Stomach (tissue), 8 donors: ENCODE measurements at regions not wholly inside any gene's neighbourhood (a gene's known extent, or its start where the extent isn't known, plus 50 kb on each side); places are given as distances from the start of the nearest gene placed in this dataset.

Experiments used
- DNase-seq, 2 donors: peaks; one replicate each; pipeline versions ENCODE4 v3.0.0 to v3.0.0-alpha.2; 2013 to 2019
- H3K27ac ChIP-seq, 5 donors: fragments of 200-600 bp in 4 of 5; sonication (generic) in 4 of 5; one replicate each; pipeline ENCODE4 v1.5.1; 2013 to 2019; ENCODE audit warnings: mild to moderate bottlenecking in 1 of 5, moderate library complexity in 1 of 5
- H3K27me3 ChIP-seq, 3 donors: fragments of 200-600 bp; sonication (generic); one replicate each; pipeline ENCODE4 v1.5.1; 2017 to 2019; ENCODE audit warnings: mixed run types in 1 of 3
- H3K36me3 ChIP-seq, 4 donors: fragments of 200-600 bp; sonication (generic); 1 replicate in 3 of 4; 2 replicates in 1 of 4; pipeline ENCODE4 v1.5.1; 2016 to 2019
- H3K4me1 ChIP-seq, 4 donors: fragments of 200-600 bp; sonication (generic); one replicate each; pipeline ENCODE4 v1.5.1; 2016 to 2019
- H3K4me3 ChIP-seq, 4 donors: fragments of 200-600 bp; sonication (generic) in 3 of 4; one replicate each; pipeline ENCODE4 v1.5.1; 2016 to 2019; ENCODE audit warnings: mild to moderate bottlenecking in 1 of 4
- H3K9me3 ChIP-seq, 4 donors: fragments of 200-600 bp; sonication (generic); one replicate each; pipeline ENCODE4 v1.5.1; 2016 to 2019
- CTCF ChIP-seq, 7 experiments: fragments of 450-650 bp in 4 of 7; fragments of 200-600 bp in 3 of 7; sonication (generic) in 3 of 7; IDR thresholded peaks; one replicate each; pipeline ENCODE4 v1.5.1; 2016 to 2019; ENCODE audit warnings: antibody characterized with exemption in 7 of 7, control low read depth in 2 of 7, mild to moderate bottlenecking in 1 of 7
- EP300 ChIP-seq: sonication (generic); formaldehyde crosslinking; IDR thresholded peaks from one replicate; pipeline ENCODE4 v1.6.1; 2017; ENCODE audit warnings: antibody characterized with exemption
- POLR2A ChIP-seq, 4 donors: fragments of 450-650 bp; IDR thresholded peaks; one replicate each; pipeline ENCODE4 v1.6.1; 2016; ENCODE audit warnings: antibody characterized with exemption in 4 of 4, control low read depth in 2 of 4, mild to moderate bottlenecking in 1 of 4, moderate library complexity in 1 of 4
- POLR2AphosphoS5 ChIP-seq, 3 donors: sonication (generic); formaldehyde crosslinking; IDR thresholded peaks; one replicate each; pipeline ENCODE4 v1.6.1; 2016; ENCODE audit warnings: antibody characterized with exemption in 3 of 3
- WGBS, 5 donors: extraction: QIAGEN DNeasy Blood & Tissue Kit in 3 of 5; methylation state at CpG; one replicate each; pipeline versions ENCODE4 v1.1.5 to v1.1.7; 2013 to 2018; 5-methylcytosine and 5-hydroxymethylcytosine counted together
- intact Hi-C: fragments of 100-400 bp; cut with DNase I; formaldehyde crosslinking; loops from one replicate; pipeline ENCODE4 v1.15.1; 2023; ENCODE audit warnings: low total_unique reads
- donor health status: healthy with polysubstance abuse.
- donor health status: Bipolar disorder and iron deficiency.
- donor health status: healthy.

- Histone ChIP-seq H3K4me1 (no peaks in the 10 kb centered on the region), H3K27me3 (no peaks in the 10 kb centered on the region), H3K36me3 (no peaks in the 10 kb centered on the region), H3K27ac (no peak overlapping the region), H3K9me3 (no peaks in the 10 kb centered on the region), H3K4me3 (no peak overlapping the region)
- 27 to 45% (median 34%) methylated on average over 2 of the region's 2 CpGs for WGBS, 5 donors
- no peak for DNase-seq
- TF ChIP-seq EP300, result no peak
- TF ChIP-seq CTCF (IDR thresholded peaks at IDR 0.05), result no peak
- no peak for TF ChIP-seq POLR2AphosphoS5 (IDR thresholded peaks at IDR 0.05)
- no peak for TF ChIP-seq POLR2A (IDR thresholded peaks at IDR 0.05)
- intact Hi-C loops, result no loop called here
Measured at GRCh38 chr11:32531528-32531927, 52.1 kb upstream of the EIF3M start.

- 88 to 91% (median 90%) methylated on average over 8 of the region's 8 CpGs for WGBS, 5 donors
- TF ChIP-seq EP300, result no peak
- no peak for TF ChIP-seq POLR2A (IDR thresholded peaks at IDR 0.05)
- H3K36me3 ChIP-seq, result no peaks in the 10 kb centered on the region
- no peaks in the 10 kb centered on the region for H3K27me3 ChIP-seq
- H3K9me3 ChIP-seq, result no peaks in the 10 kb centered on the region
- H3K27ac ChIP-seq, result no peak overlapping the region
- intact Hi-C loops, result no loop called here
- DNase-seq, result no peak
- H3K4me3 ChIP-seq, result no peak overlapping the region
- no peaks in the 10 kb centered on the region for H3K4me1 ChIP-seq
Measured at GRCh38 chr11:32529994-32530588, 53.5 kb upstream of the EIF3M start.

GRCh38 chr11:32527261-32528175 is 56.1 kb upstream of the EIF3M start:
- H3K27ac ChIP-seq, result no peak overlapping the region
- no peaks in the 10 kb centered on the region for H3K36me3 ChIP-seq
- no peak overlapping the region for H3K4me3 ChIP-seq
- intact Hi-C loops, result no loop called here
- no peaks in the 10 kb centered on the region for H3K4me1 ChIP-seq
- H3K9me3 ChIP-seq, result no peaks in the 10 kb centered on the region
- TF ChIP-seq CTCF (IDR thresholded peaks at IDR 0.05), result no peak
- TF ChIP-seq EP300, result no peak
- no peak for TF ChIP-seq POLR2AphosphoS5 (IDR thresholded peaks at IDR 0.05)
- TF ChIP-seq POLR2A (IDR thresholded peaks at IDR 0.05), result no peak
- WGBS, 5 donors, result 69 to 76% (median 71%) methylated on average over 10 of the region's 10 CpGs
- H3K27me3 ChIP-seq, result no peaks in the 10 kb centered on the region
- peak in 1 of 2 donors; percentile 4 for DNase-seq

GRCh38 chr11:32526760-32527159 is 56.9 kb upstream of the EIF3M start:
- Histone ChIP-seq H3K4me1 (no peaks in the 10 kb centered on the region), H3K27me3 (no peaks in the 10 kb centered on the region), H3K36me3 (no peaks in the 10 kb centered on the region), H3K9me3 (no peaks in the 10 kb centered on the region), H3K4me3 (no peak overlapping the region), H3K27ac (no peak overlapping the region)
- 65 to 87% (median 78%) methylated on average over 4 of the region's 4 CpGs for WGBS, 5 donors
- intact Hi-C loops, result no loop called here
- DNase-seq, result no peak
- TF ChIP-seq POLR2A (IDR thresholded peaks at IDR 0.05) (no peak), POLR2AphosphoS5 (IDR thresholded peaks at IDR 0.05) (no peak), CTCF (IDR thresholded peaks at IDR 0.05) (no peak), EP300 (no peak)

GRCh38 chr11:32511926-32512325 is 71.7 kb upstream of the EIF3M start:
- intact Hi-C loops, result no loop called here

More at GRCh38 chr11:32511926-32512325, 71.7 kb upstream of the EIF3M start:
- Histone ChIP-seq H3K27ac (no peak overlapping the region), H3K27me3 (no peaks in the 10 kb centered on the region), H3K9me3 (no peaks in the 10 kb centered on the region), H3K36me3 (no peaks in the 10 kb centered on the region), H3K4me1 (no peaks in the 10 kb centered on the region), H3K4me3 (no peak overlapping the region)
- TF ChIP-seq EP300, result no peak
- no peak for TF ChIP-seq POLR2A (IDR thresholded peaks at IDR 0.05)
- TF ChIP-seq POLR2AphosphoS5 (IDR thresholded peaks at IDR 0.05), result no peak
- no peak for TF ChIP-seq CTCF (IDR thresholded peaks at IDR 0.05)
- 36 to 48% (median 43%) methylated on average over 5 of the region's 5 CpGs for WGBS, 5 donors
- DNase-seq, result no peak
